Endothelial cell (in vitro differentiated cells): ENCODE measurements at regions not wholly inside any gene's neighbourhood (a gene's known extent, or its start where the extent isn't known, plus 50 kb on each side); places are given as distances from the start of the nearest gene placed in this dataset.

ENCODE experiments used
- DNase-seq: peaks from one replicate; pipeline ENCODE4 v3.0.0; 2021; ENCODE audit warnings: low spot score
- H3K27ac Mint-ChIP-seq: one replicate; pipeline ENCODE4 v1.8.0; 2021; ENCODE audit warnings: mixed read lengths, inconsistent platforms; ENCODE audit not compliant: unreplicated experiment
- H3K27me3 Mint-ChIP-seq: one replicate; pipeline ENCODE4 v1.8.0; 2021; ENCODE audit warnings: mild to moderate bottlenecking, moderate library complexity, mixed read lengths, inconsistent platforms; ENCODE audit not compliant: unreplicated experiment
- H3K36me3 Mint-ChIP-seq: one replicate; pipeline ENCODE4 v1.8.0; 2021; ENCODE audit warnings: mild to moderate bottlenecking, low read depth, mixed read lengths, inconsistent platforms; ENCODE audit not compliant: unreplicated experiment
- H3K4me1 Mint-ChIP-seq: one replicate; pipeline ENCODE4 v1.8.0; 2021; ENCODE audit warnings: mild to moderate bottlenecking, mixed read lengths, inconsistent platforms; ENCODE audit not compliant: unreplicated experiment
- H3K4me3 Mint-ChIP-seq: one replicate; pipeline ENCODE4 v1.8.0; 2021; ENCODE audit warnings: mild to moderate bottlenecking, mixed read lengths, inconsistent platforms; ENCODE audit not compliant: unreplicated experiment
- H3K9me3 Mint-ChIP-seq: one replicate; pipeline ENCODE4 v1.8.0; 2021; ENCODE audit warnings: mixed read lengths, inconsistent platforms; ENCODE audit not compliant: unreplicated experiment
- TF ChIP-seq, protein P1 (sequence below): fragments of 200-600 bp; sonication (generic); IDR thresholded peaks from one replicate; pipeline ENCODE4 v1.5.0; 2021; ENCODE audit warnings: antibody characterized with exemption; ENCODE audit not compliant: unreplicated experiment

DNA sequence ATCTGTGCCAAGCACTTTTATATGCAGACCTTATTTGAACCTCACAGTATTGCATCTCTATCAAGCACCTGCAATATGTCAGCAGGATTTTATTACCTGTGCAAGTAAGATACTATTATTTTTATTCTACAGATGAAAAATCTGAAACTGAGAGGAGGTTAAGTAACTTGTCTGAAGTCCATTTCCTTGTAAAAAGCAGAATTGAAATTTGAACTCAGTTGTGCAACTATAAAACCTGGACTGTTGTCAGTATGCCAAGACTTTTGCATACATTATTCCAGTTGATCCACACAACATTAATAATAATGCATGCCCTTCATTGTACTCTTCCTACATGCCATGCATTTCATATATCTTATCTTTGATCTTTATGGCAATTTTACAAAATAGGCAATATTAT lies 82.2 kb upstream of the BRINP1 start:
- no peak for DNase-seq
- Mint-ChIP-seq H3K36me3 (no peaks in the 10 kb centered on the region), H3K4me1 (no peaks in the 10 kb centered on the region), H3K9me3 (no peaks in the 10 kb centered on the region), H3K4me3 (no peak overlapping the region), H3K27ac (no peak overlapping the region), H3K27me3 (peaks cover 1% of the 10 kb centered on the region)
- TF ChIP-seq, protein P1, sequence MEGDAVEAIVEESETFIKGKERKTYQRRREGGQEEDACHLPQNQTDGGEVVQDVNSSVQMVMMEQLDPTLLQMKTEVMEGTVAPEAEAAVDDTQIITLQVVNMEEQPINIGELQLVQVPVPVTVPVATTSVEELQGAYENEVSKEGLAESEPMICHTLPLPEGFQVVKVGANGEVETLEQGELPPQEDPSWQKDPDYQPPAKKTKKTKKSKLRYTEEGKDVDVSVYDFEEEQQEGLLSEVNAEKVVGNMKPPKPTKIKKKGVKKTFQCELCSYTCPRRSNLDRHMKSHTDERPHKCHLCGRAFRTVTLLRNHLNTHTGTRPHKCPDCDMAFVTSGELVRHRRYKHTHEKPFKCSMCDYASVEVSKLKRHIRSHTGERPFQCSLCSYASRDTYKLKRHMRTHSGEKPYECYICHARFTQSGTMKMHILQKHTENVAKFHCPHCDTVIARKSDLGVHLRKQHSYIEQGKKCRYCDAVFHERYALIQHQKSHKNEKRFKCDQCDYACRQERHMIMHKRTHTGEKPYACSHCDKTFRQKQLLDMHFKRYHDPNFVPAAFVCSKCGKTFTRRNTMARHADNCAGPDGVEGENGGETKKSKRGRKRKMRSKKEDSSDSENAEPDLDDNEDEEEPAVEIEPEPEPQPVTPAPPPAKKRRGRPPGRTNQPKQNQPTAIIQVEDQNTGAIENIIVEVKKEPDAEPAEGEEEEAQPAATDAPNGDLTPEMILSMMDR = no peak

DNA sequence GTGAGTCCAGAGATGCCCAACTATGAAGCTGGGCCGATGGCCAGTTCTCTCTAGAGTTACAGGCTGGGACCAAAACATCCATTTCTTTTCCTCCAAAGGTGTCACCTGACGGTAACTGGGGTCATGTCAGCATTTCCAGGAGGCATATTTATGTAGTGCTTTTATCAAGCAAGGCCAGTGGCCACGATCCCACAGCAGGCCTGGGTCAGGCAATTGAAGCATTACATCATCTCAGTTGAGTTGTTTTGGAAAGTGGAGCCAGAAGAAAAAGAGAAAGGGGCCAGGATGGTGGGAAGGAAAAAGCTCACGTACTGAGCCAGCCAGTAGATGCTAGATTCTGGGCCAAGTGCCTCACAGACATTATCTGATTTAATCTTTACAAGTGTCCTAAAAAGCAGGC lies 73.9 kb upstream of the BRINP1 start:
- no peak overlapping the region for H3K4me3 Mint-ChIP-seq
- peaks cover 9% of the 10 kb centered on the region for H3K4me1 Mint-ChIP-seq
- no peaks in the 10 kb centered on the region for H3K36me3 Mint-ChIP-seq
- H3K27me3 Mint-ChIP-seq = no peaks in the 10 kb centered on the region
- no peak overlapping the region for H3K27ac Mint-ChIP-seq
- TF ChIP-seq, protein P1 = no peak
- no peak for DNase-seq
- H3K9me3 Mint-ChIP-seq = no peaks in the 10 kb centered on the region

DNA sequence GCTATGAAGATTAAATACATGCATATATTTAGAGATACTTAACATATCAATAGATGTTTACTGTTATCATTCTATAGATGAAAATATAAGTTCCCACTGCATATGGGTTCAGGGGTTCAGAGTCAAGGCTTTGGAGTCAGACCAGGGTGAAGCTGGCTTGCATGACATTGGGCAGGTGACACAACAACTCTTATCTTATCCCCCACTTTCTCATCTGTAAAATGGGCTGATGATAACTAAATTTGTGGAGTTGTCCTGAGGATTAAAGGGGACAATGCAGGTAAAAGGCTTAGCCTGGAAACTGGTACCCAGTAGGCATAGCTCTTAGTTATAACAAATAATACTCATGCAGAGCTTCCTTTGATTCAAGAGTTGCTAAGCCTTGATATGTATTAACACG lies 72.6 kb upstream of the BRINP1 start:
- no peak overlapping the region for H3K4me3 Mint-ChIP-seq
- peaks cover 9% of the 10 kb centered on the region for H3K4me1 Mint-ChIP-seq
- H3K9me3 Mint-ChIP-seq = no peaks in the 10 kb centered on the region
- H3K27ac Mint-ChIP-seq = no peak overlapping the region
- TF ChIP-seq, protein P1 = no peak
- H3K36me3 Mint-ChIP-seq = no peaks in the 10 kb centered on the region
- H3K27me3 Mint-ChIP-seq = no peaks in the 10 kb centered on the region
- no peak for DNase-seq

DNA sequence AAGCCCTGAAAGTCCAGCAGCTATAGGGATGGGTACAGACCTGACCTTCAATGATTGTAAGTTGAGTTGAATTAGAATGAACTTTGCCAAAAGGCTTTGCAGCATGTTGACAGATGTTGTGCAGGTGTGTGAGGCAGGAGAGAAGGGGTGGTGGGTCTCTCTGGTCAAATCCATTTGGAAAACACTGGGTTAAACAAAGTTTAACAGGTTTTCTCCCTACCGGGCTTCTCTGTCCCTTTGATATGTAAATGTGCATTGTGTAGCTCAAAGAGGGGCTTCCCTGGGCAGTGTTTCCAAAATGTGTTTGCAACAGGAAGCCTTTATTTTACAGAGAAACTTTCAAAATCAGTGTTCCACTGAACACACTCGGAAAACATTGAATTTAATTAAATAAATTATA lies 72.1 kb upstream of the BRINP1 start:
- no peak for DNase-seq

DNA sequence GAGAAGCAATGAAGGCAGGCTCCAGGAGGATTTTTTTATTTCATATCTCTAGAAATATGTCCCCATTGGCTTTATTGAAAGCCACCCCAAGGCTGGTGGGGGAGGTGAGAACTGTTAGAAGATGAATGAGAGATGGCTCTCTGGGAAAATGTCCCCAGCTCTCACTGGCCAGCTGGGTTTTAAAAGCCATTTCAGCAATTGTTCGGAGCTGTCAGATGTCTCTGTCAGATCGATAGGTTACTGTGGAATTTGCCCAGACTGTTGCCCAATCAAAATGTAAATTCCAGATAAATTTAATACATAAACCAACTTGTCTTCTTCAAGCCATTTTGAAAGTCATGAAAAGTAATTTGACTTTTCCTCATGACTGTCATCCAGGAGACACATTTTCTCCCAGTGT lies 67.0 kb upstream of the BRINP1 start:
- TF ChIP-seq, protein P1 = no peak
- Mint-ChIP-seq H3K4me3 (no peak overlapping the region), H3K4me1 (peaks cover 16% of the 10 kb centered on the region), H3K36me3 (no peaks in the 10 kb centered on the region), H3K27me3 (peaks cover 1% of the 10 kb centered on the region), H3K9me3 (no peaks in the 10 kb centered on the region), H3K27ac (no peak overlapping the region)
- no peak for DNase-seq

More for the DNA sequence above, 72.1 kb upstream of the BRINP1 start:
- no peak overlapping the region for H3K27ac Mint-ChIP-seq
- H3K36me3 Mint-ChIP-seq = no peaks in the 10 kb centered on the region
- H3K4me3 Mint-ChIP-seq = no peak overlapping the region
- peaks cover 9% of the 10 kb centered on the region for H3K4me1 Mint-ChIP-seq
- TF ChIP-seq, protein P1 = no peak
- H3K27me3 Mint-ChIP-seq = no peaks in the 10 kb centered on the region
- H3K9me3 Mint-ChIP-seq = no peaks in the 10 kb centered on the region
